ENCODE measurements at regions not wholly inside any gene's neighbourhood (a gene's known extent, or its start where the extent isn't known, plus 50 kb on each side); places are given as distances from the start of the nearest gene placed in this dataset.

DNA sequence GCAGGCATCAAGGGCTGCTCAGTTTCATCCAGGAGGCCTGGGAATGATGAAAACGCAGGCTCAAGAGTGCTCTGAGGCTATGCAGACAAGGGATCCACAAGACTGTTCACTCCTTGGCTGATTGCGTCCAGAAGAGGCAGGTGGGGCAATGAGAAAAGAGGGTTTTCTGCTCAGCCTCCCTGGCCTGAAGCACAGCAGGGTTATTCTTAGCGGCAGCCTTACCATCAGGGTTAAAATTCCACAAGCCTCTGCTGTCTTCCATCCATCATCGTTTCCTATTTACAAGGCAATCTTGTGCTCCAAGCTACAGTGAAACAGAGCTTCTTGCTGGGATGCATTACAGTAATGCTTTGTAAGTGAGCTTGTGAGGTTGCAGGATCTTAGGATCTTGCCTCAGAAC, 129.4 kb upstream of the SHH start:
- Histone ChIP-seq H3K4me1 (no peaks in the 10 kb centered on the region), H3K27me3 (peaks cover 0 to 40% (median 0%) of the 10 kb centered on the region in 7 donors), H3K36me3 (no peaks in the 10 kb centered on the region), H3K9me3 (peaks cover 0 to 20% (median 0%) of the 10 kb centered on the region in 11 donors), H3K4me3 (no peak overlapping the region), H3K27ac (no peak overlapping the region)
- TF ChIP-seq CTCF (IDR thresholded peaks at IDR 0.05): no peak
- no peak for ATAC-seq
- no peak for DNase-seq
- 14 to 32% methylated on average over 4 of the region's 4 CpGs for WGBS, 2 donors
- intact Hi-C loops (cut with DNase I): no loop called here

GRCh38 chr7:155939350-155939749, 127.1 kb upstream of the SHH start:
- no peak for TF ChIP-seq CTCF (IDR thresholded peaks at IDR 0.05)
- H3K27ac ChIP-seq: no peak overlapping the region
- H3K4me3 ChIP-seq: no peak overlapping the region
- H3K27me3 ChIP-seq: peaks cover 0 to 45% (median 12%) of the 10 kb centered on the region in 7 donors
- no peak for DNase-seq
- ATAC-seq: no peak
- H3K9me3 ChIP-seq: peaks cover 0 to 13% (median 0%) of the 10 kb centered on the region in 11 donors
- H3K36me3 ChIP-seq: no peaks in the 10 kb centered on the region
- no peaks in the 10 kb centered on the region for H3K4me1 ChIP-seq
- intact Hi-C loops (cut with DNase I): no loop called here

GRCh38 chr7:155938129-155938528, 125.9 kb upstream of the SHH start:
- TF ChIP-seq CTCF (IDR thresholded peaks at IDR 0.05): no peak
- Histone ChIP-seq H3K27ac (no peak overlapping the region), H3K36me3 (no peaks in the 10 kb centered on the region), H3K9me3 (peaks cover 0 to 13% (median 0%) of the 10 kb centered on the region in 11 donors), H3K4me1 (no peaks in the 10 kb centered on the region), H3K27me3 (peaks cover 0 to 45% (median 12%) of the 10 kb centered on the region in 7 donors), H3K4me3 (no peak overlapping the region)
- DNase-seq (no peak), ATAC-seq (no peak)
- intact Hi-C loops (cut with DNase I): no loop called here
- 43 to 52% methylated on average over 2 of the region's 2 CpGs for WGBS, 2 donors

- Histone ChIP-seq H3K27ac (no peak overlapping the region), H3K4me3 (no peak overlapping the region), H3K36me3 (no peaks in the 10 kb centered on the region), H3K4me1 (no peaks in the 10 kb centered on the region), H3K27me3 (peaks cover 0 to 45% (median 20%) of the 10 kb centered on the region in 7 donors), H3K9me3 (peaks cover 0 to 13% (median 0%) of the 10 kb centered on the region in 11 donors)
- ATAC-seq (no peak), DNase-seq (no peak)
- no peak for TF ChIP-seq CTCF (IDR thresholded peaks at IDR 0.05)
- intact Hi-C loops (cut with DNase I): no loop called here
- WGBS, 2 donors: 65 to 75% methylated on average over 5 of the region's 5 CpGs
Observed at GRCh38 chr7:155935726-155936125, 123.5 kb upstream of the SHH start.

Measured in heart right ventricle (tissue), 16 donors.